GM21526 (cell line): ENCODE measurements at regions not wholly inside any gene's neighbourhood (a gene's known extent, or its start where the extent isn't known, plus 50 kb on each side); places are given as distances from the start of the nearest gene placed in this dataset.

ENCODE experiments used
- ATAC-seq: cut with Tn5 transposase; IDR thresholded peaks from one replicate; pipeline ENCODE4 v1.9.1; 2021; ENCODE audit warnings: moderate library complexity; ENCODE audit not compliant: unreplicated experiment, low FRiP score

- ATAC-seq: no peak
These were observed 97.2 kb upstream of the PKDCC start for GRCh38 chr2:41950666-41950960.

- ATAC-seq: no peak
These were observed 93.2 kb upstream of the PKDCC start for GRCh38 chr2:41954304-41955291.

- ATAC-seq: peak; percentile 53
These were observed 92.3 kb upstream of the PKDCC start for GRCh38 chr2:41955316-41956043.

GRCh38 chr2:41957431-41957830 lies 90.4 kb upstream of the PKDCC start:
- no peak for ATAC-seq

- ATAC-seq: no peak
These were observed 89.6 kb upstream of the PKDCC start for GRCh38 chr2:41958251-41958650.

GRCh38 chr2:41958775-41959174 lies 89.0 kb upstream of the PKDCC start:
- ATAC-seq: no peak

GRCh38 chr2:41959760-41960159 lies 88.1 kb upstream of the PKDCC start:
- no peak for ATAC-seq

- no peak for ATAC-seq
These were observed 84.7 kb upstream of the PKDCC start for GRCh38 chr2:41962922-41963622.

- ATAC-seq: no peak
These were observed 83.9 kb upstream of the PKDCC start for GRCh38 chr2:41963661-41964525.

GRCh38 chr2:41965173-41965908 lies 82.5 kb upstream of the PKDCC start:
- ATAC-seq: no peak

GRCh38 chr2:41965909-41966295 lies 81.9 kb upstream of the PKDCC start:
- ATAC-seq: no peak

GRCh38 chr2:41966431-41966893 lies 81.4 kb upstream of the PKDCC start:
- ATAC-seq: no peak

GRCh38 chr2:41966920-41967319 lies 80.9 kb upstream of the PKDCC start:
- no peak for ATAC-seq

GRCh38 chr2:41967476-41968181 lies 80.2 kb upstream of the PKDCC start:
- no peak for ATAC-seq

- ATAC-seq: no peak
These were observed 79.6 kb upstream of the PKDCC start for GRCh38 chr2:41968182-41968578.

- ATAC-seq: no peak
These were observed 76.7 kb upstream of the PKDCC start for GRCh38 chr2:41970988-41971660.

- no peak for ATAC-seq
These were observed 75.6 kb upstream of the PKDCC start for GRCh38 chr2:41972179-41972578.

GRCh38 chr2:41972819-41973218 lies 75.0 kb upstream of the PKDCC start:
- ATAC-seq: no peak
